Caki2 (cell line): ENCODE measurements at regions not wholly inside any gene's neighbourhood (a gene's known extent, or its start where the extent isn't known, plus 50 kb on each side); places are given as distances from the start of the nearest gene placed in this dataset.
"Not testable (repeated sequence)": the region's sequence is repeated elsewhere in the genome, so short reads cannot be mapped to it uniquely, and the experiment has no call there.

Experiments used
- DNase-seq: peaks from one replicate; pipeline ENCODE4 v3.0.0-alpha.2; 2015; ENCODE audit warnings: low read depth
- in situ Hi-C: cut with HindIII; loops from 2 replicates; pipeline ENCODE4 v1.10.0; 2016; ENCODE audit warnings: low sequenced_read_pairs, low pct_unique_long_range_greater_than_20kb, mixed read lengths

DNA sequence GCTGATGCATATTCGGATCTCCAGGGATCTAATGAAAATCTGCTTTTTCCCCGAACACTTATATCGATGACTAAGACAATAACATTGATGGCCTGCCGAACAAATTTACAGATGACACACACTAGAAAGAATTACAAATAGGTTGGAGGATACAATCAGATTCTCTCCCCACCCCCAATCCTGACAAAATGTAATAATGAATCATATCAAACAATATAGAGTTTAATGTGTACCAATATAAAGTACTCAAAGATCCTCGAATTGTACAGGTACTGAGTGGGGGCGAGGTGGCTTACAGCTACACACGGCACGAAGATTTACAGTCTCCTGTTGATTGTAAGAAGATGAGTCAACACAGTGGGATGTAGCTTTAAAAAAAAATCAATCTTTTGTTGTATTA, 182.7 kb upstream of the MKLN1 start:
- no peak for DNase-seq
- in situ Hi-C loops = no loop called here

GRCh38 chr7:131145770-131146169, 181.9 kb upstream of the MKLN1 start:
- no peak for DNase-seq

GRCh38 chr7:131147604-131148003, 180.1 kb upstream of the MKLN1 start:
- in situ Hi-C loops = no loop called here
- DNase-seq = no peak

More at GRCh38 chr7:131145770-131146169, 181.9 kb upstream of the MKLN1 start:
- in situ Hi-C loops = no loop called here

DNA sequence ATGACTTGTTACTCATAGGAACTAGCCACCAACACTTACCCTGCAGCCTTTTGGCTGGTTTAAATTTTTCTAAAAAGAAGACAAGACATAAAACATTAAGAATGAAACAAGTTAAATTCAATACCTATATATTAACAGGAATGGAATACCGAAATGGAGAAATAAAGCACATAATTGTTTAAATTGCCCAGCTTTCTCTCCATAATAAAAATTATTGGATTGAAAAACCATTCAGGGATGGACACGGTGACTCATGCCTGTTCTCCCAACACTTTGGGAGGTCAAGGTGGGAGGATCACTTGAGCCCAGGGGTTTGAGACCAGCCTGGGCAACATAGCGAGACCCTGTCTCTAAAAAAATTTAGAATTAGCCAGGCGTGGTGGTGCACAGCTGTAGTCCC, 179.4 kb upstream of the MKLN1 start:
- DNase-seq = no peak

DNA sequence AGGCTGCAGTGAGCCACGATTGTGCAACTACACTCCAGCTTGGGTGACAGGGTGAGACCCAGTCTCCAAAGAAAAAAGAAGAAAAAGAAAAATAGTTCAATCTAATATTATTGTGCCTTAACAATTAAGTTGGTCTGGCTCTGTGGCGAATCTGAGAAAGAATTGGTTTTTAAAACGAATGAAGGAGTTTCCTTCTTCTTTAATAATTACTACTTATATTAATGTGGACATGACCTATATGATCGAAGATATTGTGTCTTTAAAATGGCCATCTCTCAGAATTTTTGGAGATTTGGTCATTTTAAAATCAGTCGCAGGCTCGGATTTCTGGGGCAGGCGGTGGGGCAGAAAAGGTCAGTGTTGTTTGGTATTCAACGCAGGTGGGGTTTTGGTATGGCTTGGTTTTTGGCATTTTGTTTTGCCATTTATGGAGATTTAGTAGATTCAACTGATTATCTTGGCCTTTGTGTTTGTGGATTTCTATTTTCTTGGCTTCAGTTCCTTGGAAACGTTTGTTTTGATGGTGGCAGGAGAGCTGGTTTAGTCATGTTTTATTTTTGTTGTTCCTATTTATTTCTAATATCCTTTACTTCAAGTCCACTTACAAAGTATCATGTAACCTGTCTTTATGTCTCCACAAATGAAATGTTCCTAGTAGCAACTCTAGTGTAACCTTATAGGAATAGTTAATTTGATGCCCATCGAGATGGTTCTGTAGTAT, 178.8 kb upstream of the MKLN1 start:
- DNase-seq = no peak

More for the DNA sequence above, 179.4 kb upstream of the MKLN1 start:
- in situ Hi-C loops = no loop called here

DNA sequence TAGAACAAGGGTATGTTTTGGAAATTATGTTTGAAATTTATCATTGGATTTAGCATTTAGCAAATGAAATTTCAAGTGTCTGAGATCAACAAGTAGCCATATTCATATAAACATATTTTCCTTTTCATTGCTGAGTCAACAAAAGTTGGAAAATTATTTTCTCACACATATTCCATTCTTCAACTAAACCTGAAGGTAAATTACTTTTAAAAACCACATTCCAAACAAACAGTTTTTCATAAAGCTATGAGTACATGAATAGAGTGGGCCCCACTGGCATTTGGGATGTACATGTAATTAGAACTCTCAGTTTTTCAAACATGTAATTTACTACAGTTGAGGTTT, 178.3 kb upstream of the MKLN1 start:
- in situ Hi-C loops = no loop called here

More for the DNA sequence above, 178.8 kb upstream of the MKLN1 start:
- in situ Hi-C loops = no loop called here

DNA sequence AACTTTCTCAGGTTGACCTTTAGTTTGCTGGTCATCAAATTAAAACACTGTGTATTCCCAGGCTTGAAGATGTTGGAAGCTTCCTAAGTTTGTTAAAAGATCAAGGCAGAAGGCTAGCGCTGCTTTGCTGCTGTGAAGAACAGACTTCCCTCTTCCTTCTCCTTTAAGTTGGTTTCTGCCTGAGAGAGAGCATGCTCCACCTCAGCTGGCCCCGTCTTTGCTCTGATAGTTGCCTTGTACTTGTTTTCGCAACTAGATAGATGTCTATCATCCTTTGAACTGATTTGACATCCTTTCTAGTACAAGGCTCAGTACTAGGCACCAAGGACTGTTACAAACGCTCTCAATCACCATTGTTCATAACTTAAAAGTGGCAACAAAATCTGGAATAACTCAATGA, 177.8 kb upstream of the MKLN1 start:
- DNase-seq = no peak
- in situ Hi-C loops = no loop called here

More for the DNA sequence above, 178.3 kb upstream of the MKLN1 start:
- no peak for DNase-seq

DNA sequence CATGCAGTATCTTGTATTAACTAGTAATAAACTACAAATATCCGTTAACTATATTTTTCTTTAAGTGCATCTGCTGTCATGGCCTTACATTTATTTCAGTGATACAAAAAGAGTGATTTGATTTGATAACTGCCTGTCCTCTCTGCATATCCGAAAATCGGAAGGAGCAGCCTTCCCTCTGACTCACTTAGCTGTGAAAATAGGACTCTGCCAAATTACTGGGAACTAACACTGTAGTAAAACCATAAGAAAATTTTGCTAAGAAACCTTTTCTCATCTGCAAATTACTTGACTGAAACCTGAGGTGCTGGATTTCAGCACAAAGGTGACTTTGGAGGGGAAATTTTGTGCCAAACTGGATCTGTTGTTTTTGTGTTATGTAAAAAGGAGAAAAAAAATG, 176.6 kb upstream of the MKLN1 start:
- no peak for DNase-seq
- in situ Hi-C loops = no loop called here

- in situ Hi-C loops = no loop called here
- no peak for DNase-seq
Observed at GRCh38 chr7:131152766-131153165, 174.9 kb upstream of the MKLN1 start.

DNA sequence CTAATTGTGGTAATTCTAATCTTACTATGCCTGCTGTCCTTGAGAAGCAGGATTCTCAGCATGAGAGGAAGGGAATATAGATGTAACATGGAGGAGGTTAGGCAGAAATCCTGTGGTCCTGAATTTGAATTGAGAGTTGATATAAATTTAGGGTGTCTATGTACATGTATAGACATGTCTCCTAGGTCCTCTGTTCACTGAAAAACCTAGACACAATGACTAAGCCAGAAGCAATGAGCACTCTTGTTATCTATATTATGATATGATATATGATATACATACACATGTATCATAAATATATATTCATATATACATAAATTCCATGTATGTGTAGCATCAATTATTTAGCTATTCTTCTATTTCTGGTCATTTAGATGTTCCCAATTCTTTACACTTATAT, 173.3 kb upstream of the MKLN1 start:
- no peak for DNase-seq
- in situ Hi-C loops = no loop called here

GRCh38 chr7:131157530-131158243, 170.0 kb upstream of the MKLN1 start:
- DNase-seq = peak; percentile 37
- in situ Hi-C loops = no loop called here

DNA sequence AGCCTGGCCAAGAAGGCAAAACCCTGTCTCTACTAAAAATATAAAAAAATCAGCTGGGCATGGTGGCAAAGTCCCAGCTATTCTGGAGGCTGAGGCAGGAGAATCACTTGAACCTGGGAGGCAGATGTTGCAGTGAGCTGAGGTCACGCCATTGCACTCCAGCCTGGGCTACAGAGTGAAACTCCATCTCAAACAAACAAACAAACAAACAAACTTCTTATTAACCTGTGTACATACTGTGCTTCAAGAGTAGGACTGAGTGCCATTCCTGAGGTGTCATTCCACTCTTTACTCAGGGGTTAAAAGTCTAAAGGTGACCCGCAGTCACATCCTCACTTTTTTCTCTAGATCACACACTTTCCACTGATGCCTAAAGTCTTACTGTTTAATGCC, 169.4 kb upstream of the MKLN1 start:
- in situ Hi-C loops, DNase-seq: not testable (repeated sequence)

DNA sequence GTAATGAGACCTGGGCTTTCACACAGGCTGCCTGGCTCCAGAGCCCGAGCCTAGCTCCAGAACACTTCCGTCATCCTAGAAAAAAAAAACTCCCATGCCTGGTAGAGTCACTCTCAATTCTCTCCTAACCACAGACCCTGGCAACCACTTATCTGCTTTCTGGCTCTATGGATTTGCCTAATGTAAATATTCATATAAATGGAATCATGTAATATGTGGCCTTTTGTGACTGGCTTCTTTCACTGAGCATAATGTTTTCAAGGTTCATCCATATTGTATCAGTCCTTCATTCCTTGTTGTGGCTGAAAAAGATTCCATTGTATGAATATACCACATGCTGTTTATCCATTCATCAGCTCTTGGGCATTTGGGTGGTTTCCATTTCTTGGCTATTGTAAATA, 167.7 kb upstream of the MKLN1 start:
- no peak for DNase-seq

GRCh38 chr7:131161103-131161502, 166.6 kb upstream of the MKLN1 start:
- DNase-seq = no peak
- in situ Hi-C loops = no loop called here

More for the DNA sequence above, 167.7 kb upstream of the MKLN1 start:
- in situ Hi-C loops = no loop called here

GRCh38 chr7:131164025-131164925, 163.4 kb upstream of the MKLN1 start:
- peak; percentile 90 for DNase-seq
- in situ Hi-C loops = no loop called here

DNA sequence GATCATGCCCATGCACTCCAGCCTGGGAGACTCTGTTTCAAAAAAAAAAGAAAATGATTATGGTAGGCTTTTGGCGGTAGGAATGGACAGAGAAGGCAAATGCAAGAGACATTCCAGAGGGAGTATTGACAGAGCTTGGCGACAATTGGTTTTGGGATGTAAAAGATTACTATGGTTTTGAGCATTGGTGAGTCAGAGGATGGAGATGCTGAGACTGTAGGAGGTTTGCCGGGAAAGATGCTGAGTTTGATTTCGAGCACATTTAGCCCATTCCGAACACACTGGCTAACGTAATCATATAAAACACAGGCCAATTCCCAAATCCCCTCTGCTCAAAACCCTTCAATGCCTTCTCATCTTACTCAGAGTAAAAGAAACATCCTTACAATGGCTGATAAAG, 161.6 kb upstream of the MKLN1 start:
- in situ Hi-C loops = no loop called here
- DNase-seq = no peak

- DNase-seq = no peak
- in situ Hi-C loops = no loop called here
Observed at GRCh38 chr7:131170440-131171271, 157.0 kb upstream of the MKLN1 start.
